GM06990 (cell line): ENCODE measurements at regions not wholly inside any gene's neighbourhood (a gene's known extent, or its start where the extent isn't known, plus 50 kb on each side); places are given as distances from the start of the nearest gene placed in this dataset.

Experiments used
- DNase-seq: peaks from one replicate; pipeline ENCODE4 v3.0.0-alpha.2; 2011; ENCODE audit not compliant: insufficient read length; ENCODE audit errors: extremely low read depth
- H3K27me3 ChIP-seq: replicated peaks from 2 replicates; pipeline ENCODE4 v1.6.0; 2011; ENCODE audit warnings: low read length; ENCODE audit not compliant: control insufficient read depth, insufficient read depth
- H3K36me3 ChIP-seq: 2 replicates; pipeline ENCODE4 v1.5.1; 2011; ENCODE audit warnings: low read length; ENCODE audit not compliant: control insufficient read depth, insufficient read depth
- H3K4me3 ChIP-seq: replicated peaks from 2 replicates; pipeline ENCODE4 v1.5.1; 2011; ENCODE audit warnings: low read depth, mild to moderate bottlenecking, control low read depth, low read length
- TF ChIP-seq, protein P1 (sequence below): IDR thresholded peaks from 2 replicates; pipeline ENCODE4 v1.5.1; 2011; ENCODE audit warnings: low read length, control low read depth, mild to moderate bottlenecking, inconsistent platforms; ENCODE audit not compliant: insufficient read depth, poor library complexity, severe bottlenecking

DNA sequence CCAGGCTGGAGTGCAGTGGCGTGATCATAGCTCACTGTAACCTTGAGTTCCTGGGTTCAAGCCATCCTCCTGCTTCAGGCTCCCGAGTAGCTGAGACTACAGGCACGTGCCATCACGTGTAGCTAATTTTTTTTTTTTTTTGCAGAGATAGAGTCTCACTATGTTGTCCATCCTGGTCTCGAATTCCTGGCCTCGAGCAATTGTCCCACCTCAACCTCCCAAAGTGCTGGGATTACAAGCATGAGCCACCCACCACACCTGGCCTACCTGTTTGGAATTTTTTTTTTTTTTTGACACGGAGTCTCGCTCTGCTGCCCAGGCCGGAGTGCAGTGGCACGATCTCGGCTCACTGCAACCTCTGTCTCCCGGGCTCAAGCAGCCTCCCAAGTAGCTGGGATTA lies 117.1 kb upstream of the PARD3 start:
- Histone ChIP-seq H3K36me3 (no peaks in the 10 kb centered on the region), H3K4me3 (no peak overlapping the region), H3K27me3 (no peaks in the 10 kb centered on the region)
- no peak for DNase-seq
- TF ChIP-seq, protein P1, sequence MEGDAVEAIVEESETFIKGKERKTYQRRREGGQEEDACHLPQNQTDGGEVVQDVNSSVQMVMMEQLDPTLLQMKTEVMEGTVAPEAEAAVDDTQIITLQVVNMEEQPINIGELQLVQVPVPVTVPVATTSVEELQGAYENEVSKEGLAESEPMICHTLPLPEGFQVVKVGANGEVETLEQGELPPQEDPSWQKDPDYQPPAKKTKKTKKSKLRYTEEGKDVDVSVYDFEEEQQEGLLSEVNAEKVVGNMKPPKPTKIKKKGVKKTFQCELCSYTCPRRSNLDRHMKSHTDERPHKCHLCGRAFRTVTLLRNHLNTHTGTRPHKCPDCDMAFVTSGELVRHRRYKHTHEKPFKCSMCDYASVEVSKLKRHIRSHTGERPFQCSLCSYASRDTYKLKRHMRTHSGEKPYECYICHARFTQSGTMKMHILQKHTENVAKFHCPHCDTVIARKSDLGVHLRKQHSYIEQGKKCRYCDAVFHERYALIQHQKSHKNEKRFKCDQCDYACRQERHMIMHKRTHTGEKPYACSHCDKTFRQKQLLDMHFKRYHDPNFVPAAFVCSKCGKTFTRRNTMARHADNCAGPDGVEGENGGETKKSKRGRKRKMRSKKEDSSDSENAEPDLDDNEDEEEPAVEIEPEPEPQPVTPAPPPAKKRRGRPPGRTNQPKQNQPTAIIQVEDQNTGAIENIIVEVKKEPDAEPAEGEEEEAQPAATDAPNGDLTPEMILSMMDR: no peak

DNA sequence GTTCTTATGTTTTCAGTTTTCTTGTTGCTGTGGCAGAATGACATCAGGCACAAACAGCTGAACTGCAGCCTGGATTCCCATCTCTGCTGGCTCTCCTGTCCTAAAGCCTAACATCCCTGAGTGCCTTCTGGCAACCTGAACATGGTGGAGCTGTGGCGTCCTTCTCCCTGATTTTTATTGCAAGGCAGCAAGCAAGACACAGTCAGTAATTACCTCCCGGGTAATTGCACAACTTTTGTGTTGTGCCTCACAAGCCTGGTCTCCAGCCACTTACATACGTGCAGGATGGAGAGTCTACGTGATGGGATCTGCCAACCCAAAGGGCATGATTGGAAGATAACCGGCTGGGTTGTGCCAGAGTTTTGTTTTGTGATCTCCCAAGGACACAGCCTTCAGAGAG lies 116.1 kb upstream of the PARD3 start:
- Histone ChIP-seq H3K4me3 (no peak overlapping the region), H3K27me3 (no peaks in the 10 kb centered on the region), H3K36me3 (no peaks in the 10 kb centered on the region)
- TF ChIP-seq, protein P1: no peak
- DNase-seq: no peak

DNA sequence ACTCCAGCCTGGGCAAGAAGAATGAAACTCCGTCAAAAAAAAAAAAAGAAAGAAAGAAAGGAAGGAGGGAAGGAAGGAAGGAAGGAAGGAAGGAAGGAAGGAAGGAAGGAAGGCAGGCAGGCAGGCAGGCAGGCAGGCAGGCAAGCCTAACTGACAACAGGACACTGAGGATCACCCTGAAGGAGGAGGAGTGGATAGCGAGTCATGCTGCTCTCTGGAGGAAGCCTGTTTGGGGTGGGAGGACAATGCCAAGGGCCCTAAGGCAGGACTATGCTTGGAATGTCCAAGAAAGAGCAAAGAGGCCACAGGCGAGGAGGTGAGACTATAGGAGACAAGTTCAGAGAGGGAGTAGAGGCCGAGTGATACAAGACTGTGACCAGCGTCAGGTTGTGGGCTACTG lies 107.0 kb upstream of the PARD3 start:
- TF ChIP-seq, protein P1: no peak
- DNase-seq: no peak
- no peaks in the 10 kb centered on the region for H3K27me3 ChIP-seq
- no peaks in the 10 kb centered on the region for H3K36me3 ChIP-seq
- H3K4me3 ChIP-seq: no peak overlapping the region

DNA sequence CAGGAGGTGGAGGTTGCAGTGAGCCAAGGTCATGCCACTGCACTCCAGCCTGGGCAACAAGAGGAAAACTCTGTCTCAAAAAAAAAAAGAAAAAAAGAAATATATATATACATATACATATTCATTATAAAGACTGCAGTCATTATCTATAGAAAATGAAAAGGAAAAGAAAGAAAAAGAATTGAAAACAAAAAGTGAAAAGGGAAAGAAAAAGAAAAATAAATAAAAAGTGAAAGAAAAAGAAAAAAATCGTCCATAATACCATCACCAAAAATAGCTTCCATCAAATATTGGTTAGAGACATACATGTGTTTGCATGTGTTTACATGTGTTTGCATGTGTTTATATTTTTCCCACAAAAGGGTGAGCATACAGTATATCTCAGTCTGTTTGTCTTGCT lies 105.5 kb upstream of the PARD3 start:
- TF ChIP-seq, protein P1: no peak
- no peak for DNase-seq
- Histone ChIP-seq H3K36me3 (no peaks in the 10 kb centered on the region), H3K27me3 (no peaks in the 10 kb centered on the region), H3K4me3 (no peak overlapping the region)

DNA sequence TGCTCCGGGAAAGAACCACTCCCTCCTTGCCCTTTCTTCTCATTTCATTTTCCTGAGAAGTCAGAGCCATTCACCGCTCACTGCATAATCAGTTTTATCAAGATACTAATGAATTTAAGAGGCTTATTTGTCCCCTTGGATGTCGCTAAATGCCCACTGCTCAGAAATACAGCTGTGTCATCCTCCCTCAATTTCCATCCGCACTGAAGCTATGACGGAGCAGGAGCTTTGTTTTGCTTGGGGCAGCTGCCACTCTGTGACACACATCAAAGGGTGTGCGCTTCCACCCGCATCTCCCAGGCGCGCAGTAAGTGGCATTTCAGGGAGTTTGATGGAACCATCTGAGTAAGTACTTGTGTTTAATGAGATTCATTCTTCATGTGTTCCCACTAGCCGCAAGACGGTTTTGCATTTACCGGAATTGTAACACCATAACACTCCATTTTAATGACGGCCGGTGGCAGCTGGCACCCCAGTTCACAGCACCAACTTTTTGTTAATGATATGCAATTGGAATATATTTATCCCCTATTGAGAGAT lies 103.8 kb upstream of the PARD3 start:
- TF ChIP-seq, protein P1: no peak
- no peaks in the 10 kb centered on the region for H3K36me3 ChIP-seq
- H3K27me3 ChIP-seq: no peaks in the 10 kb centered on the region
- no peak for DNase-seq
- no peak overlapping the region for H3K4me3 ChIP-seq
